B cell (primary cell): ENCODE measurements at regions not wholly inside any gene's neighbourhood (a gene's known extent, or its start where the extent isn't known, plus 50 kb on each side); places are given as distances from the start of the nearest gene placed in this dataset.

Experiments used
- ATAC-seq: fragments of 200-7000 bp; cut with Tn5 transposase; one replicate; pipeline ENCODE4 v1.10.0; 2021; ENCODE audit warnings: low read depth, mild to moderate bottlenecking, moderate number of reproducible peaks, moderate library complexity
- CTCF ChIA-PET: fragments of 350-600 bp; sonication (Branson Sonifier 250); formaldehyde crosslinking; loops from one replicate; lab custom pipeline; 2021; ENCODE audit warnings: antibody characterized with exemption, inconsistent platforms; lab: Charles Lee
- POLR2A ChIA-PET: fragments of 350-600 bp; sonication (Branson Sonifier 250); formaldehyde crosslinking; loops from one replicate; lab custom pipeline; 2021; ENCODE audit warnings: antibody characterized with exemption; lab: Charles Lee
- DNase-seq: peaks from one replicate; pipeline ENCODE4 v3.0.0; 2013
- H2AFZ ChIP-seq: 2 replicates; pipeline ENCODE4 v1.6.1; 2012; ENCODE audit warnings: mild to moderate bottlenecking, low read depth, low read length; ENCODE audit not compliant: insufficient read depth, poor library complexity, severe bottlenecking
- H3K27ac ChIP-seq, 2 donors: 1 replicate in 1 of 2; 2 replicates in 1 of 2; pipeline ENCODE4 v1.5.1; 2012 to 2013; ENCODE audit warnings: low read length in 2 of 2, mild to moderate bottlenecking in 2 of 2, moderate library complexity in 1 of 2
- H3K27me3 ChIP-seq, 4 experiments: fragments of 200-600 bp in 1 of 4; sonication (generic) in 1 of 4; replicated peaks in 1 of 4; 1 replicate in 2 of 4; 2 replicates in 2 of 4; pipeline versions ENCODE4 v1.6.1 to v1.7.0; 2013 to 2016; ENCODE audit warnings: low read length in 3 of 4, mild to moderate bottlenecking in 2 of 4, mixed read lengths in 1 of 4, moderate library complexity in 1 of 4; ENCODE audit not compliant: insufficient read depth in 4 of 4, control insufficient read depth in 3 of 4; ENCODE audit errors: control extremely low read depth in 1 of 4
- H3K36me3 ChIP-seq, 2 experiments: replicated peaks in 1 of 2; 1 replicate in 1 of 2; 2 replicates in 1 of 2; pipeline versions ENCODE4 v1.6.1 to v1.7.1; 2013; ENCODE audit warnings: low read length in 1 of 2; ENCODE audit not compliant: insufficient read depth in 2 of 2, control insufficient read depth in 1 of 2; ENCODE audit errors: control extremely low read depth in 1 of 2, extremely low read depth in 1 of 2
- H3K4me1 ChIP-seq, 2 donors: fragments of 200-600 bp in 1 of 2; sonication (generic) in 1 of 2; 1 replicate in 1 of 2; 2 replicates in 1 of 2; pipeline versions ENCODE4 v1.5.1 to v1.6.1; 2013 to 2017; ENCODE audit warnings: low read length in 2 of 2; ENCODE audit not compliant: control insufficient read depth in 2 of 2, insufficient read depth in 2 of 2
- H3K4me2 ChIP-seq: replicated peaks from 2 replicates; pipeline ENCODE3; 2012; ENCODE audit warnings: mild to moderate bottlenecking, low read depth, low read length; ENCODE audit not compliant: poor library complexity, severe bottlenecking
- H3K4me3 ChIP-seq, 5 experiments: fragments of 200-600 bp in 1 of 5; sonication (generic) in 1 of 5; 1 replicate in 3 of 5; 2 replicates in 2 of 5; pipeline versions ENCODE4 v1.5.1 to v1.7.0; 2011 to 2016; ENCODE audit warnings: low read length in 4 of 5, mild to moderate bottlenecking in 4 of 5, low read depth in 2 of 5, control low read depth in 1 of 5, moderate library complexity in 1 of 5; ENCODE audit not compliant: insufficient read depth in 1 of 5; ENCODE audit errors: control extremely low read depth in 1 of 5, extremely low read depth in 1 of 5
- H3K79me2 ChIP-seq: fragments of 200-600 bp; sonication (generic); one replicate; pipeline ENCODE4 v1.6.0; 2016; ENCODE audit warnings: low read length; ENCODE audit not compliant: control insufficient read depth, insufficient read depth
- H3K9ac ChIP-seq: fragments of 200-600 bp; sonication (generic); 2 replicates; pipeline ENCODE4 v1.6.1; 2017; ENCODE audit warnings: mild to moderate bottlenecking, low read length, moderate library complexity
- H3K9me3 ChIP-seq, 3 donors: one replicate each; pipeline versions ENCODE4 v1.6.1 to v1.7.1; 2013; ENCODE audit warnings: low read length in 2 of 3; ENCODE audit not compliant: control insufficient read depth in 2 of 3, insufficient read depth in 1 of 3; ENCODE audit errors: control extremely low read depth in 1 of 3
- H4K20me1 ChIP-seq: 2 replicates; pipeline ENCODE4 v1.6.0; 2012; ENCODE audit warnings: mild to moderate bottlenecking, low read length; ENCODE audit not compliant: insufficient read depth, control insufficient read depth, poor library complexity, severe bottlenecking
- H3K27ac Mint-ChIP-seq: one replicate; pipeline ENCODE4 v1.8.0; 2021; ENCODE audit warnings: mixed read lengths
- H3K27me3 Mint-ChIP-seq: one replicate; pipeline ENCODE4 v1.8.0; 2021; ENCODE audit warnings: mixed read lengths
- H3K4me1 Mint-ChIP-seq: one replicate; pipeline ENCODE4 v1.8.0; 2021; ENCODE audit warnings: mixed read lengths
- H3K4me3 Mint-ChIP-seq: one replicate; pipeline ENCODE4 v1.8.0; 2021; ENCODE audit warnings: mixed read lengths
- H3K9me3 Mint-ChIP-seq: one replicate; pipeline ENCODE4 v1.8.0; 2022; ENCODE audit warnings: mixed read lengths; ENCODE audit not compliant: insufficient read depth
- CTCF ChIP-seq: fragments of 200-600 bp; IDR thresholded peaks from one replicate; pipeline ENCODE4 v1.8.0; 2022; ENCODE audit warnings: antibody characterized with exemption, mild to moderate bottlenecking
- EZH2 ChIP-seq: IDR thresholded peaks from 2 replicates; pipeline ENCODE4 v1.6.1; 2012; ENCODE audit warnings: borderline replicate concordance, low read depth, mild to moderate bottlenecking, moderate library complexity, low read length; ENCODE audit not compliant: insufficient read depth, poor library complexity, severe bottlenecking
- WGBS: methylation state at CpG from one replicate; pipeline ENCODE4 v1.1.5; 2013; ENCODE audit warnings: missing lambda C conversion rate; ENCODE audit not compliant: insufficient coverage; 5-methylcytosine and 5-hydroxymethylcytosine counted together
- intact Hi-C: fragments of 100-400 bp; cut with micrococcal nuclease; formaldehyde crosslinking; loops from one replicate; pipeline ENCODE4 v1.10.0; 2022

GRCh38 chr5:174413567-174414314 is 310.6 kb upstream of the MSX2 start:
- no peak for TF ChIP-seq CTCF
- Mint-ChIP-seq H3K27me3 (peaks cover 18% of the 10 kb centered on the region), H3K9me3 (peaks cover 5% of the 10 kb centered on the region), H3K4me3 (no peak overlapping the region), H3K27ac (no peak overlapping the region), H3K4me1 (no peaks in the 10 kb centered on the region)
- Histone ChIP-seq H3K9me3 (peaks cover 0 to 8% (median 0%) of the 10 kb centered on the region in 3 donors), H3K27ac (no peak overlapping the region), H3K4me2 (no peak overlapping the region), H3K4me1 (no peaks in the 10 kb centered on the region), H3K79me2 (no peaks in the 10 kb centered on the region), H4K20me1 (no peaks in the 10 kb centered on the region), H2AFZ (no peak overlapping the region), H3K36me3 (no peaks in the 10 kb centered on the region), H3K4me3 (no peak overlapping the region), H3K27me3 (peaks cover 0 to 5% (median 0%) of the 10 kb centered on the region in 4 experiments), H3K9ac (no peak overlapping the region)
- intact Hi-C loops, result no loop called here
- POLR2A ChIA-PET, result no interaction called here
- no peak for ATAC-seq
- 90% methylated on average over 6 of the region's 10 CpGs for WGBS
- CTCF ChIA-PET, result no interaction called here
- DNase-seq, result no peak

GRCh38 chr5:174414315-174414710 is 310.1 kb upstream of the MSX2 start:
- intact Hi-C loops, result no loop called here
- ATAC-seq (no peak), DNase-seq (no peak)
- Mint-ChIP-seq H3K9me3 (peaks cover 3% of the 10 kb centered on the region), H3K4me1 (peaks cover 4% of the 10 kb centered on the region), H3K4me3 (no peak overlapping the region), H3K27ac (no peak overlapping the region), H3K27me3 (peaks cover 15% of the 10 kb centered on the region)
- ChIA-PET CTCF (interaction anchor here (0.5 kb wide), 1 partner anchor 22 kb away, joined by 3 read pairs; no protein-coding TSS in a partner anchor), POLR2A (no interaction called here)
- Histone ChIP-seq H3K27me3 (peaks cover 0 to 5% (median 0%) of the 10 kb centered on the region in 4 experiments), H3K27ac (no peak overlapping the region), H3K4me3 (no peak overlapping the region), H2AFZ (no peak overlapping the region), H3K9me3 (peaks cover 0 to 8% (median 0%) of the 10 kb centered on the region in 3 donors), H3K4me1 (peaks cover under 1 to 3% of the 10 kb centered on the region in 2 donors), H3K9ac (no peak overlapping the region), H3K36me3 (no peaks in the 10 kb centered on the region), H3K4me2 (no peak overlapping the region), H4K20me1 (no peaks in the 10 kb centered on the region), H3K79me2 (no peaks in the 10 kb centered on the region)
- TF ChIP-seq CTCF (no peak), EZH2 (no peak)
- WGBS, result no CpG with 5 or more reads among the region's 1 CpG
